Embryonic facial prominence (tissue), 1 donor: ENCODE measurements at regions not wholly inside any gene's neighbourhood (a gene's known extent, or its start where the extent isn't known, plus 50 kb on each side); places are given as distances from the start of the nearest gene placed in this dataset.

Experiments used
- DNase-seq: peaks from one replicate; pipeline ENCODE4 v3.0.0-alpha.2; 2016; ENCODE audit errors: extremely low spot score

DNA sequence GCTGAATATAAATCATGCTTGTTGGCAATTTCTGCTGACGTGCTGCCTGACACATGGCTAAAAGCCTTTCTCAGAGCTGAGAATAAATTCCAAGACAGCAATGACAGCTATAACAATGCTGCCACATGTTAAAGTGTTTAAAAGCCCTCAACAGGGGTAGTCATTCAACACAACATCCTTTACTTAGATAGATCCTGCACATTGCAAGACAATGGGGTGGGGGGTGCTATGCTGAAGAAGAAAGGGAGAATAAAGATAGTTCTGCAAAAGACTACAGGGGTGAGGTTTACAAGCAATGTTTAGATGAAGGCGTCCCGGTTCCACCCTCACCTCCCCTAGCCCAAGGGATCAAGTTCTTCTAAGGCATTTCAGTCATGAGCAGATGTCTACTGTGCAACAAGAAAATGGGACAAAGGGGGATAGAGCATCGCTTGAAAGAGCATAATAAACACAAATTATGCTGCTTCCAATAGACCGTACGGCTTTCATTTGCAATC lies 291.0 kb upstream of the ACVR2A start:
- DNase-seq: no peak

DNA sequence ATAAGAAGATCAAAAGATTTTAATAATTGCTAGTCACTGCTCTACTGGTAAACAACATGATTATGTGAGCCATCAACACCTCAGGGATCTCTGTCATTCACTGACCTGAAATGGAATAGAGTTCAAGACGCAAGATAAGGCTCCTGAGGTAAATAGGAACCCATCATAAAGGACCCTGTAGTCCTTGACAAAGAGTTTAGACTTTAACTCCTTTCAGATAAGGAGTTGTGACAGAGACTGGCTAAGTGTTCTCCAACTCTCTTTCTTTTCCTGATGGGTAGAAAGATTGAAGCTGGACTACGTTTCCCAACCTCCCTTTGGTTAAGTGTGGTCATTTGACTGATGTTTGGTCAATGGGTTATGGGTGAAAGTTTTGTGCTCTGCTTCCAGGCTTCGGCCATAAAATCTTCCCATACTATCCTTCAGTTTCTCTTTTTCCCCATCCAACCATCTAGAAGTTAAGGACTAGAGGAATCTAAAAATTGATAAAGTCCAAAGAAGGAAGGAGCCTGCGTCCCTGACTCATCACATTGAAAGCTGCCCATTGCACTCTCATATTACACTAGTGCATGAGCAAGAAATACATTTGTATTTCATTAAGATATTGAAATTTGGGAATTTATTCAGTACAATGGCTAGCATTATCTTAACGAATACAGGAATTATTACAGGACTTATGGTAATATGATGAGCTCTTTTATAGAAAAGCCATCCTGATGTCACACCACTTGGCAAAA lies 293.7 kb upstream of the ACVR2A start:
- DNase-seq: no peak

- no peak for DNase-seq
Measured at GRCh38 chr2:147549054-147549453, 295.8 kb upstream of the ACVR2A start.

- no peak for DNase-seq
Measured at GRCh38 chr2:147548451-147548850, 296.4 kb upstream of the ACVR2A start.

- DNase-seq: no peak
Measured at GRCh38 chr2:147547440-147547839, 297.4 kb upstream of the ACVR2A start.

GRCh38 chr2:147546109-147546508 lies 298.7 kb upstream of the ACVR2A start:
- DNase-seq: no peak

GRCh38 chr2:147543056-147543455 lies 301.8 kb upstream of the ACVR2A start:
- DNase-seq: no peak

GRCh38 chr2:147542351-147542750 lies 302.5 kb upstream of the ACVR2A start:
- DNase-seq: no peak

DNA sequence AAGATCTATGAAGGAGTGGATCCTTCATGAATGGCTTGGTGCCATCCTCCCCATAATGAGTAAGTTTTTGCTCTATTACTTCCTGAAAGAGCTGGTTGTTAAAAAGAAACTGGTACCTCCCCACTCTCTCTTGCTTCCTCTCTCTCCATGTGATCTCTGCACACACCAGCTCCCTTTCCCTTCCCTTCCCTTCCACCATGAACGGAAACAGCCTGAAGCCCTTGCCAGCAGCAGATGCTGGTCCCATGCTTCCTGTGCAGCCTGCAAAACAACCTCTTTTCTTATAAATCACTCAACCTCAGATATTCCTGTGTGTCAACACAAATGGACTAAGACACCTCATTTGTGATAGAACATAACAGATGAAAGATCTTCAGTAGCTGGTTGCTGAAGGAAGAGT lies 303.5 kb upstream of the ACVR2A start:
- DNase-seq: no peak

- no peak for DNase-seq
Measured at GRCh38 chr2:147538821-147539220, 306.0 kb upstream of the ACVR2A start.

DNA sequence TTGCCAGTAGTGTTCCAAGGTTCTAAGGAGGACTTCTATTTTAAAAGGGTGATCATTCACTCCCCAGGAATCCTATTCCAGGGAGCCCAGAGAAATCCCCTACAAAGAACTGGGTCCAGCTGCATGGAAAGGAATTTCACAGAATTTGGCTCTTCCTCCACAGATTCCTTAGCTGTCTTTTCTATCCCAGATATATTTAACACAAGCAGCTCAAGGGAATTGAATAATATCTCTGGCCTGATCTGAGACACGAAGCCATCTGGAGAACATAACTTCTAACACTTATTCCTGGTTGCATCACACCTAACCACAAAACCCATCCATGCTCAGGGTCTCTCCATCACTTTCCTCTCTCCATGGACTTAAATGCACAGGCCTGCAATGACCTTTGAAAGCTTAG lies 306.7 kb upstream of the ACVR2A start:
- DNase-seq: no peak

- no peak for DNase-seq
Measured at GRCh38 chr2:147531269-147531668, 313.6 kb upstream of the ACVR2A start.

- no peak for DNase-seq
Measured at GRCh38 chr2:147530033-147530432, 314.8 kb upstream of the ACVR2A start.

DNA sequence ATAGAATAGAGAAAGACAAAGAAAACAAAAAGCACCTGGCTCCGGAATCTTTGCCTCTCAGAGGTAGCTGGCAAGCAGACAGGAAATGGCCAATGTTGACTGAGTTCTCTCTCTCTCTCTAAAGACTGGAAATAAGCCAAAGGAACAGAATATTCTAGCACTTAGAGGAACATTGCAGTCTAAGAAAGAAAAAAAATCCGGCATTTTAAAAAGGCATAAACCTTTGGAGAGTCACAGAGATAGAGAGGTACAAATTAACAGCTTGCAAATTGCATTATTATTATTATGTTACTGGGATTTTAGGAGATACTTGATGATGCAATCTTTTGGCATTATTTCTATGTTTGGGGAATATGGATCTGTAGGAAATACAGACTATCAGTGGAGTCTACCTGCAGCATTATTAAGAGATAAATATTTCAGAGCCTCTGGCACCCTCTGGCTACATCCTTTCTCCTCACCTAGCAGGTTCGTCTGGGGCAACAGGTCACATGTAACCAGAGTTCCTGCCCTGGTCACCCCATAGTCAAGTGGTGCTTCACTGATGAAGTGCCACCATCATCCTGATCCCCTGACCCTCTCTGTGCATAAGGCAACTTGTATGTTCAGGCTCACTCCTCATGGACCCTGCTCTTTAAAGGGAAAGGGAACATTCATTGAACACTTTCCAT lies 318.9 kb upstream of the ACVR2A start:
- DNase-seq: no peak

DNA sequence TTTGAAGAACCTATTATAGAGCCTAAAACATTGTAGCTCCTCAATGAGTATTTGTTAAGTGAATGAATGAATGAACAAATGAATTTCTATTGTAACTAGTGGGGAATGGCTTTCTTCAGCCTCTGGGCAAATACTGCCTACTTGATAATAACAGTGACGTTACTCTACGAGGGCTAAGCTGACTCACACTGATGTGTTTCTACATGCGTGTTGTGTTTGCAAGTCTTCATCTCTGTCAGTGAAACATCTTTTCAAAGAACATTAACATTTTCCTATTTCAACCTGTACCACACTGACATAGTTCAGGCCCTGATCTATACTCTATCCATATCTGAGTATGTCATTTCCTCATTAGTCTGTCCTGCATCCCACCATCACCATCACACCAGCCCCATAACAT lies 319.9 kb upstream of the ACVR2A start:
- no peak for DNase-seq

GRCh38 chr2:147523415-147523814 lies 321.4 kb upstream of the ACVR2A start:
- no peak for DNase-seq

DNA sequence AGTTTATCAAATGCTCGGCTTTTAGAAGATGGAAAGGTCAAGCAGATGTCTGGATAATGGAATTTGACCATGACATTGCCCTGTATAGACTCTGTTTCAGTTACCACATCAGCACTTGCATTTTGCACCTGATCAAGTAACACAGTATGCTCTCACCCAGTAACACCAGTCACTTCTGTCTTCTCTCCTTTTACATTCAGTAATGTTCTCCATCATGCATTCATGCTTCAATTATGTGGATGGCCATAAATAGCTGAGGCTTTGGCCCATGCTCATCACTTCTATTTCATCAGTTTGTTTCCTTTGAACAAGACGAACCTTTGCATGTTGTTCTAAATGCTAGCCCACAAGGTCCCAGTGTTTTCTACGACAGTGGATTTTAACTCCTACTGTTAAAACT lies 322.9 kb upstream of the ACVR2A start:
- no peak for DNase-seq

DNA sequence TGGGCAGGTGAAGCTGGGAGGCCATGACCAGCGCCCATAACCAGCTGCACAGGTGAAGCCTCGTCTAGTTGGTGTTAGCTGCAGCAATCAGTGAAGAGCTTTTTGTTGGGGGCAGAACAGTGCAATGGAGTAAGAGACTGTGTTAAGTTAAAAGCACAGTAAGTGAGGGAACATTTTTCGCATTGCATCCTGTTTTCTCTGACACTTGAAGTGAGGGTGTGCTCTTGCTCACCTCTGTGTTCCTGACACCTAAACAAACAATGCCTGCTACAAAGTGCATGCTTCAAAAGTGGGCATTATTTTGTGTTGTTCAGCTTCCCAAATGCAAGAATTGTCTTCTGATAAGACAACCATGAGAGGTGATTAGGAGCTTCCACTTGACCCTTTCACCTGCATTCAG lies 324.0 kb upstream of the ACVR2A start:
- no peak for DNase-seq

DNA sequence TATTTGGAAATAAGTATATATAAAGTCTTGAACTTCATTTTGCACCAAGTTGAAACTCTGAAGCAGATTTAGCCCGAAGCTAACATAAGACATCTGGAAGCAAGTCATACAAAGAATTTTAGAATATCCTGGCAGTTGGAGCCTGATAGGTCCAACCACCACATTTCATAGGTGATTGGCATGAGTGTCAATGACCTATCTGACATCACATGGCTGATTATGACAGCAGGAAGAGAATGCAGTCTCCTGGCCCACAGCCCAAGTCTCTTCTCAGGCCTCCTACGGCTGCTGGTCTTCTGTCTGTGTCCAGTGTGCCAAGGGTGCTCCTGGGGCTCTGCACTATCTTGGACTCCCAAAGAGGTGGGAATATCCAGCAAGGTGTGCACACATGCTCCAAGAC lies 325.7 kb upstream of the ACVR2A start:
- DNase-seq: no peak

GRCh38 chr2:147515213-147515612 lies 329.6 kb upstream of the ACVR2A start:
- DNase-seq: no peak

GRCh38 chr2:147512206-147512605 lies 332.6 kb upstream of the ACVR2A start:
- no peak for DNase-seq

DNA sequence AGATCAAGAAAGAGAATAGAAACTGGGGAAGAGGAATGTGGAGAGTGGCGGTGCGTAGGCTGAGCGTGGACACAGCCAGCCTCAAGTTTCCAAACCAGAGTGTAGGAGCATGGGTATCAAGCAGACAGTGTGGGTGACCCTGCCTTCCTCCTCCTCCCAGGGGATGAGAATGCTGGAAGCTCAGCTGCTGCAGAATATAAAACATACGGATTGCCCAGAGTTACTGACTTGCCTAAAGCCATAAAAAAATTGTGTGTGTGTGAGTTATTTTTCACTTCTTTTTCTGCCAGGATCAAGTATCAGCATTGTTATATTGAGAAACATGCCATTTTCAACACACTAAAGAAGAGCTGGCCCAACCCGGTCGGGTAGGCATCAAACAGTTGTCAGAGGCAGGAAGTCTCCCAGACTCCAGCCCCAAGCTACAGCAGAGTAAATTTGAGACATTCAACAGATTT lies 333.3 kb upstream of the ACVR2A start:
- DNase-seq: peak; percentile 15

DNA sequence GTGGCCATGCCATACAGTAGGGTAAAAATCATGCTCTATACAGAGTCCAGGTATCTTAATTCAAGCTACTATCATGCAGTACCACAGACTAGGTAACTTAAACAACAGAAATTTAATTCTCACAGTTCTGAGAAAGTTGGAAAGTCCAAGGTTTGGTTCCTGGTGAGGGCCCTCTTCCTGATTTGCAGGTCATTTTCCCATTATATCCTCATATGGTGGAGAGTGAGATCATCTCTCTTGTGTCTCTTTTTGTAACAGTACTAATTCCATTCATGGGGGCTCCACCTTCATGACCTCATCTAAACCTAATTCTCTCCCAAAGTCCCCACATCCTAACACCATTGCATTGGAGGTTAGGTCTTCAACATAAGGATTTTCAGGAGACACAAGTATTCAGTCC lies 335.0 kb upstream of the ACVR2A start:
- no peak for DNase-seq
